GM18508 (cell line): ENCODE measurements at regions not wholly inside any gene's neighbourhood (a gene's known extent, or its start where the extent isn't known, plus 50 kb on each side); places are given as distances from the start of the nearest gene placed in this dataset.

Experiments used
- ATAC-seq: cut with Tn5 transposase; IDR thresholded peaks from one replicate; pipeline ENCODE4 v1.9.1; 2021; ENCODE audit warnings: moderate number of reproducible peaks; ENCODE audit not compliant: insufficient read depth, unreplicated experiment

DNA sequence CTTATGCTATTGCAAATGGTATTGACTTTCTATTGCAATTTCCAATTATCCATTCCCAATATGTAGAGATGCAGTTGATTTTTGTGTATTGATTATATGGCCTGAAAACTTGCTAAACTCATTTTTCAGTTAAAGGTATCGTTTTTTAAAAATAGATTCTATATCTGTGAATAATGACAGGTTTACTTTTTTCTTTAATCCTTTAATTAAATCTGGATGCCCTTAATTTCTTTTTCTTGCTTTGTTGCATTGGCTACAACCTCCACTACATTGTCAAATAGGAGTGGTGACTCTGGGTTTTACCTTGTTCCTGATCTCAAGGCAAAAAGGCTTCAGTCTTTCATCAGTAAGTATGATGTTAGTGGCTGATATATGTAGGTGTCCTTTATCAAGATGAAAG is 522.4 kb downstream of the MATN1 start:
- ATAC-seq, result no peak

DNA sequence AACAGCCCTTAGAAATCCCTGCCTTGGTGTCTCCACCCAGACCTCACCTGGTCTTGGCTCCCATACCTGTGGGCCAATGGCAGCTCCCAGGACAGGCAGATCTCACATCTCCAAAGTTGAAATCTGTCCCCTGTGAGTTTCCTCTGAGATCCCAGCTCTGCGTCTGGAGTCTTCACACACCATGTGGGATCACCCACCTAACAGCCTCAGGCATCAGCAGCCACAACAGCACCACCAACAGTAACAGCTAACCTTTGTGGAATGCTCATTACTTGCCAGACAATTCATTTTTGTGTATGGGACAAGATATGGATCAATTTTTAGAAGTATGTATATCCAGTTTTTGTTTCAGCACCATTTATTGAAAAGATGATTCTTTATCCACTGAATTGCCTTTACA is 523.2 kb downstream of the MATN1 start:
- no peak for ATAC-seq

DNA sequence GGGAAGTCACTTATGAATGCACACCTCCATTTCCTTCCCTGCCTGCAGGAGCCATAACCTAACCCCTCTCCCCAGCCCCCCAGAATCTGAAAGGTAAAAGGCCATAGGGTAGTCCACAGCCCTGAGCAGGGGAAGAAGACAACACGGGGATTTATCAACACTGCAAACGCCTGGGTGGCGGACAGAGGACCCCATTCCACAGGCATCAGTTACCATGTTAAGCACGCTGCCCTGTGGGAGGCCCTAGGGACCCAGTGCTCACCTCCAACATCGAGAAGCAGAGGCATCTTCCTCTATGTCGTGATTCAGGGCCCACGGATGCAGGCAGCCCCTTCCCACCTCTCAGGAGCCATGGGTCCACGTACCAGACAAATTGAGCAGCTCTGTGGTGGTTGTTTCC is 523.8 kb downstream of the MATN1 start:
- ATAC-seq, result no peak

DNA sequence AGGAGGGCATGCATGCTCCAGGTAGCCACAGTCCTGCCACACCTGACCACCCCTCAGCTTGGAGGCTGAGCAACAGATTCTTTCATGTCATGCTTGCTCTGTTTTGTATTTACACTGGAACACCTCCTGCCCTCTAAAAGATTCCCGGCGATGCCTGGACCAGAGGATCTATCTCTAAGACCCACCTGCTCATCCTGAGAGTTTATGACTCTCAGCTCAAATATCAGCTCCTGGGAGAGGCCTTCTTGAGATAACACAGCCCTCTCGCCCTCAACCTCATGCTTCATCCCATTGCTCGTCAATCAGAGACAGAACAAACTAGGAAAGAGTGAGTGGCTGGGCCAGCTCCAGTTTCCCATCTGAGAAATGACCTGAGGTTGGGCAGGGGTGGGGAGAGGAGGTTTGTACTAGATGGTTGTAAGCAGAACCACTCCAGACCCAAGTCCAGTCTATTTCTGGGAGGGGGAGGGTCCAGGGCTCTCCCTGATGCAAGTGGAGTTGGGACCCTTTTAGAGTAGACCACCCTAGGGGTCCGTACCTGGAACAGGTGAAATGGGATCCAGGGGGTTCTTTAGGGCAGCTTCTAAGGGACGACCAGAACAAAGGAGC is 524.5 kb downstream of the MATN1 start:
- ATAC-seq, result no peak

DNA sequence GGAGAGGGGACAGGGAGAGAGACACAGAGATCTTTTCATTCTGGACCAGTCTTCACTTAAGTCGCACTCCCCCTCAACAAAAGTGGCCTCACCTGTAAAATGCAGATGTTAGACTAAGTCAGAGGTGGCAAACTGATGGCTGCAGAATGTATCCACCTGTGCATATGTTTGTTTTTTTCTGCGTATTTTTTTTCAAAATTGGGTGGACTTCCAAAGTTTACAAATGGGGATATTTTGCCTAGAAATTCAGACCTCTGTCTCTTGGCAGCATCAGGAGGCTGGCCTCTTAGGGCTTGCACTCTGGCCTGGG is 525.0 kb downstream of the MATN1 start:
- no peak for ATAC-seq

DNA sequence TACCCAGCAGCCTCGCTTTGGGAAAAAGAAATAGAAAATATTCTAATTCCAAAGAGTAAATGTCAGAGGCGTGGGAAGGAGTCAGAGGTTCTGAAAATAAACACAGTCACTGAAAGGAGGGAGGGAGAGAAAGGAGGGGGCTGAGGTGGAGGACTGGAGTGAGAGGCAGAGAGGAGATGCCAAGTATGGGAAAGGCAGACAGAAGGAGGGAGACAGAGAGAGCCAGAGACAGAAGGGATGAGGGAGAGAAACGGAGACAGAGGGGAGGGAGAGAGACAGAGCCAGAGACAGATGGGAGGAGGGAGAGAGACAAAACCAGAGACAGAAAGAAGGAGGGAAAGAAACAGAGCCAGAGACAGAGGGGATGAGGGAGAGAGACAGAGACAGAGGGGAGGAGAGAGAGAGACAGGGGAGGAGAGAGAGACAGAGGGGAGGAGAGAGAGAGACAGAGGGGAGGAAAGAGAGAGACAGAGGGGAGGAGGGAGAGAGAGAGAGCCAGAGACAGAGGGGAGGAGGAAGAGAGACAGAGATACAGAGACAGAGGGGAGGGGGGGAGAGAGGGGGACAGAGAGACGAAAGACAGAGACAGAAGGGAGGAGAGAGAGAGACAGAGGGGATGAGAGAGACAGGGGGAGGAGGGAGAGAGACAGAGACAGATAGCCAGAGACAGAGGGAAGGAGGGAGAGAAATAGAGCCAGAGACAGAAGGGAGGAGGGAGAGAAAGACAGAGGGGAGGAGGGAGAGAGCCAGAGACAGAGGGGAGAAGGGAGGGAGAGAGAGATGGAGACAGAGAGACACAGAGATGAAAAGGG is 525.5 kb downstream of the MATN1 start:
- no peak for ATAC-seq

DNA sequence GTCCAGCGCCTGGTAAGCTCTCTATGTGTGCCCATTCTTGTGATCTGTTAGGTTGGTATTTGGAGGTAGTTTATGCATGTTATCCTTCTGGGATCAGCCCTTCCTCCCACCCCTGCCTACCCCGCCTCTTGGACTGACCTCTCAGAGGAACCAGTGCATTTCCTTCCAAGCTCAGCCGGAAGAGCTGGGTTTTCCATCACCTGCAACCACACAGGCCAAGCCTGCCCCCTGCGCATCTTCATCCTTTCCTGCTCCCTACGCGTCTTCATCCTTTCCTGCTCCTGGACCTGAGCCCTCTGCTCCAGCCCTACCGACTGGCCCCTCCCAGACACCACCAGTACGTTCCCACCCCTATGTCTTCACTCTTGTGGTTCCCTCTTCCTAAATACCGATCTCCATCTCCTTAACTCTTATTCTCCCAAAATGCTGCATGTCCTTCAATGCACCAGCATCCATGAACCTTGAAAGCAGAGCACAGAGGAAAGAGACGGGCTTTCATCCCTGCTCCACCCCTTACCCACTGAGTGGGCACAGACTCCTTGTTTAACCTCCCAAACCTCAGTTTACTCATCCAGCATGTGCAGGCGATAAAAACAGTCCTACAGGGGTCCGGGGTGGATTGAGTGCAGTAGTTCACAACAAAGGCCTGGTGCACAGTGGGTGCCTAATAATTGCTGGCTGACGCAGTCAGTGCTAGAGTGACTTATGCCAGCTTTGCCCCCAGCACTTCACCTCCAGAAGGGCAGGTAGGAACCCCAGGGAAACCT is 526.3 kb downstream of the MATN1 start:
- no peak for ATAC-seq

DNA sequence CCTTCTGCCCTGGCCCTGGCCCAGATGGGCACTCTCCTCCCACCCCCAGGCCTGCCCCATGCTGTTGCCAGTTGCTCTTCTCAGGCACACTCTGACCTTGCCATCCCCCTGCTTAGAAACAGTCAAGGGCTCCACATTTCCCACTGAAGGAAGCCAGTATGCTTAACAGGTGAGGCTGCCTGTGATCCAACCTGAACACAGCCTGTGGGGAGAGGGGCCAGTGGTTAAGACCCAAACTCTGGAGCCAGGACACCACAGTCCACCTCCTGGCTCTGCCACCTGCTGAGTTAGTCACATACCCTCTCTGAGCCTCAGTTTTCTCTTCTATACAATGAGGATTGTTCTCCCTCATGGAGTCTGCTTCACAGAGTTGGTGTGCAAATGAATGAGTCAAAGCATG is 526.9 kb downstream of the MATN1 start:
- ATAC-seq, result no peak

DNA sequence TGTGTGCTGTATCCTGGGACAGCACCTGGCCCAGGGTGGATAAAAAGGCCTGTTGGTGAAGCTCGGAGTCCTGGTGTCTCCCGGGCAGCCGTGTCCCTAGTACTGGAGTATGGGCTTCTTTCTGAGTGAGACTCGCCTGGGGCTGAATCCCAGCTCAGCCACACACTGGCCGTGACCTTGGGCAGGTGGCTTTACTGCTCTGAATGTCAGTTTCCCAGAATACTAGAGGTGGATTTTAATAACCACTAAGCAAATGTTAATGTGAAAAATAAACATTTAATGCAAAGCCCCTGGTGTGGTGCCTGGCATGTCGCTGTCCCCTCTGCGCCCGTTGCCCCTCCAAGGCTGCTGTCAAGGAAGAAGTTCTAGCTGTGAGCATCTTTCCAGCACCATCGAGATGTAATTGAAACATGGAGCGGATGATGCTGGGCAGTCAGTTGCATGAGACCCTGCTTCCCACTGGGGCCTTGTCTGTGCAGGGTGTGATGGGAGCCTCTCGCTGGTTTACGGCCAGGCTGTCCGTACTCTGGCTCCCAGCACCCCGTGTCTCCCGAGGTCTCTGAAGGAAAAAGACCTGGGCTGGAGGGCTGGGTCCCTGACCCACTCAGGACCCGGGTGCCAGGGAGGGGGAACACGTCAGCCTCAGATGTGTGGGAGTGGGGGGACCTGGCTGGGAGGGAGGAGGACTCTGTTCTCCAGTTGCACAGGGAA is 527.8 kb downstream of the MATN1 start:
- no peak for ATAC-seq

DNA sequence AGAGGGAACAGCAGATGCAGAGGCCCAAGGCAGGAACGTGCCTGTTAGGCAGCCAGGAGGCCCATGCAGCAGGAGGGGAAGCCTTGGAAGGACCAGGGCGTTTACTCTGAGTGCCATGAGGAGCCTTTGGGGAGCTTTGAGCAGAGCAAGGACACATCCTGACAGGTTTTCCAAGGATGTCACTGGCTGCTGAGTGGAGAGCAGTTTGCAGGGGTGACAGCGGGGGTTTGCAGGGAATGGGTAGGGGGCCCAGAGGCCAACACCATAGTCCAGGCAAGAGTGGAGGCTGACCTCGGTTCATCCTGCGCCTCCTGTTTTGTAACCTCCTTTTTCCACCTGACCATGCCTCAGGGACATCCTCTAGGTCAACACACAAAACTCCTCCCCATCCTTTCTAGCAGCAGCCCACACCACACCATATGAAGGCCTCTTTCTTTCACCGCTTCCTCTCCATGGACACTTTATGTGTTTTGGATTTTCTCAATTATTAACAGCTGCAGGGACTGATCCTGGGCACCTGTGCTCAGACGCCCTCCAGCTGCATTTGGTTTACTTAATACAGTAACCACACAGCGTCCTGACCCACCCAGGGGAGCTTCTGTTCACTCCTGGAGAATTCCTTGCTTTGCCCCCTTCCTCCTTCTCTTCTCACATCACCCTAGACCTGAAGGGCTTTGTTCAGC is 528.5 kb downstream of the MATN1 start:
- ATAC-seq, result no peak

DNA sequence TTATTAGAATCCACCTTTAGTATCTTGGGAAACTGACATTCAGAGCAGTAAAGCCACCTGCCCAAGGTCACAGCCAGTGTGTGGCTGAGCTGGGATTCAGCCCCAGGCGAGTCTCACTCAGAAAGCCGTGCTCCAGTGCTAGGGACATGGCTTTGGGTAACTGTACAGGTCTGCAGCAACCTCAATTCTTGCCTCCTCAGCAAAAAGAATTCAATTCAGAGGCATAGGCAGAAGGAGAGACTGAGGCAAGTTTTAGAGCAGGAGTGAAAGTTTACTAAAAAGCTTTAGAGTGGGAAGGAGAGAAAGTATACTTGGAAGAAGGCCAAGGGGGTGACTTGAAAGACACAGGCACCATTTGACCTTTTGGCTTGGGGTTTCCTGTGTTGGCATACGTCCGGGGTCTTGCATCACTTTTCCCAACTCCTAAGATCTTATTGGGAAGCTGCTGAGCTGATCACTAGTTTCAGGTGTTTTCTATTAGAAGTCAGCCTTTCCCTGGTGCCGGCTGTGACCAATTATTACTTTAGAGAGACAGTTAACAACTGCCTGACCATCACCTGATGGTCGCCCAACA is 529.3 kb downstream of the MATN1 start:
- ATAC-seq, result no peak

DNA sequence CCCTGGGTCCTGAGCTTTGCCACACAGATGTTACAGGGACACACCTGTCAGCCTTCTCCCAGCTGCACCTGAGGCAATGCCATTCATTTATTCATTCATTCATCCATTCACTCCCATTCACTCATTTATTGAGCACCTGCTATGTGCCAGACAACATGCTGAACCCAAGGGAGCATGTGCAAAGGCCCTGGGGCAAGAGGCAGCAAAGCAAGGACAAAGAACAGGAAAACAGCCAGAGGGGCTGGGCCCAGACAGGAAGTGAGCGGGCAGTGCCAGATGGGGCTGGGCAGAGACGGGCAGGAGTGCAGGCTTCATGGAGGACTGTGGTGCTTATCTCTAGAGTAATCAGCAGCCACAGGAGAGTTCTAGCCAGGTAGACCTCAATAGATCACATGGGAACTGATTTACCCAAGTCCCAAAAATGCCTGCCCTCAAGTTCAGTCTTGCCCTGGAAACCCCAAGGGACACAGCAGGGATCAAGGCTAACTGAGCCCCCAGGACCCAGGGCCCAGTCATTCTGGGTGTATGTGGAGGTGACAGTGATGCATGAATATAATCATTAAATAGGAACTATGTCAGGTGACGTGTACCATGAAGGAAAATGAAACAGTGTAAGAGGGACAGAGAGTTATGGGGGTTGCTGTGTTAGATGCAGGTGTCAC is 530.3 kb downstream of the MATN1 start:
- ATAC-seq, result no peak

DNA sequence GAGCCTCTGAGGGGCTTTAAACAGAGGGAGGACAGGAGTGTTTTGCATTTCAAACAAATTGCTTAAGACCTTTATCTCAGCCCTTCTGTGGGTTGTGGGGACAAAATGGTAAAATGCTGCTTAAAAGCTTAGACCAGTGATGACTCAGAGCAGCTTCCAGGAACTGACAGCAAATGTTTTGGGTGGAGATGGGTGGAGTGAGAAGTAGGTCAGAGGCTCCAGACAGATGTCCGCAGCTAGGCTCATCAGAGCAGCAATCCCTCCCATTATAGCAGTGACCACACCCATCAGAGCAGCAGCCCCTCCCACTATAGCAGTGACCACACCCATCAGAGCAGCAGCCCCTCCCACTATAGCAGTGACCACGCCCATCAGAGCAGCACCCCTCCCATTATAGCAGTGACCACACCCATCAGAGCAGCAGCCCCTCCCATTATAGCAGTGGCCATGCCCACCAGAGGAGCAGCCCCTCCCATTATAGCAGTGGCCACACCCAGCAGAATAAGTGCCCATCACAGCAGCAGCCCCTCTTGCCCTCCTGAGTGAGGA is 532.2 kb downstream of the MATN1 start:
- no peak for ATAC-seq

DNA sequence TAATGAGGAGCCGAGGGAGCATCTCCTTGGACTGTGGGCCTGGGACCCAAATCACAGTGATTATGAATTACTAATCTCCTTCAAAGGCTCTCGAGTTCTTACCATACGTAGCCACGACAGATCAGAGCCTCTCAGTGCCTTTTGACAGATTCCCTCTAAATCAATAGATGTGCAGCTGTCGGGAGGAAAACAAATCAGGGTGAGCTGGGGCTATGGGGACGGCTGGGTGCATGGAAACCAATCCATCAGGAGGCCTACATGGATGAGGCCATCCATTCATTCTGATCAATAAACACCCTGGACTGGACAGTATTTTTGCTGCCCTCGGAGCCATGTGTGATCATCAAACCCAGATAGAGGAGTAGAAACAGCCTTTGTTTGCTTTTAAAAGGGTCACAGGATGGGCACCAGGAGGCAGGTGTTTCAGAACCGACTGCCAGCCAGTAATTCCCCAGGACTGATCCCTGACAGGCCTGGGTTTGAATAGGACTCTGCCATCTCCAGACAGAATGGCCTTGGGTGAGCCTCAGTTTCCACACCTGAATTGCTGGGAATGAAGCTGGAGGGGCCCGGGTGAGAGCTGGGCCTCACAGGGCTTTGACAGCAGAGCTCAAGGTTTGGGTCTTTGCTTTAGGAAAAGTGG is 532.8 kb downstream of the MATN1 start:
- ATAC-seq, result no peak

DNA sequence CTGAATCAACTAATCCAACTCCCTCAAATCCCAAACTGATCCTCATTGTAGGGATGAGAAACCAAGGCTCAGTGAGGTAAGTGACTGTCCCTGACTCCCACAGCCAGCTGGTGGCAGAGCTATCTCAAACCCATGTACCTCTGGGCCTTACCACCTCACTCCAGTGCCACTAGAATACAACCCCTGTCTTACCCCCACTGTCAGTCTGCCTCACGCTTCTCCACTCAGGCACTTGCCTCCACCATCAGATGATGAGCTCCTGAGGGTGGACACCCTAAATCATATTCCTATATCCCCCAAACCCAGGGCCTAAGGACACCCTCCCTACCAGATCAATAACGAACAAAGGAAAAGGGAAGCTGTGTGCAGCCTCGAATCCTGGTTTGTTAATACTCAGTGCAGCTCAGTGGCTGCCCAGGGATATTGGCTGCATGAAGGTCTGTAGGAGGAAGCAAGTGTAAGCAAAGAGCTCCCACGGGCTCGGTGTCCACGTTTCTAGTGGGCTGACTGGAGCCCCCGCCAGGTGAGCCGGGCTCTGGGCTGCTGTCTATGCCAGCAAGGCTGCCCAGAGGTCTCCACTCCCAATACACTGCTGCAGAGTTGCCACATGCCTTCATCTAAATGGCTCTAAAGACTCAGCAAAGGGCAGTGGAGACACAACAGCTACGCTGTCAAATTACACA is 533.4 kb downstream of the MATN1 start:
- no peak for ATAC-seq

DNA sequence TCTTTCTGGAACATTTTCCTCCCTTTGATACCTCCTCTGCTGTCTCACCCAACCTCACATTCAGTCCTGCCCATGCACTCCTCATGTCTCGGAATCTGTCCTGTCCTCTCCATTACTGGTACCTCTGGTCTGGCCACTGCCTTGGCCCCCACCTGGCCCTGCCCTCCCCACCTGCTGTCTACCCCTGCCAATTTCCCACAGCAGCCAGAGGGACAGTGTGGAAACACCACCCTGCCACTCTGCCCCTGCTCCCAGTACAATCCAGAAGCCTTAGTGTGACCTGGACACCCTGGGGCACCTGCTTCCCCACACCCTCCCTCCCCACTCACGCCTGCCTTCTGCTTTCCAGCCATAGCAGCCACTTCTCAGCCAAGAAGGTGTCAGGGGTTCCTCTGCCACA is 534.4 kb downstream of the MATN1 start:
- no peak for ATAC-seq

DNA sequence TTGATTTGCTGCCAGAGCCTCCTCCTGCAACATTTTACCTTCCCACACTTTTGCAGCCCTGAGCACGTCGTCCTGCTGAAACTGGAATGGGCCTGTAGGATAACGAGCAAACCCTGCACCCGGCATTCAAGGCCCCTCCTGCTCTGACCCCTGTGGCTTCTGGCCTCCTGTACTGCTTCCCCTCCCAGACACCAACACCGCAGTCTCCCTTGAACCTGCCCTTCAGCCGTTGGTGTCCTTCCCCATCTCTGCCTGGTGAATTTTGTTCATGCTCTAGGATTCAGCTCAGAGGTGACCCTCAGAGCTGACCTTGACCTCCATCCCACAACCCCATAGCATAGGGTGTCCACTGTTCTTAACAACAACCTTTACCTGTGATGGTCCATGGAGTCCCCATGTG is 535.1 kb downstream of the MATN1 start:
- no peak for ATAC-seq

DNA sequence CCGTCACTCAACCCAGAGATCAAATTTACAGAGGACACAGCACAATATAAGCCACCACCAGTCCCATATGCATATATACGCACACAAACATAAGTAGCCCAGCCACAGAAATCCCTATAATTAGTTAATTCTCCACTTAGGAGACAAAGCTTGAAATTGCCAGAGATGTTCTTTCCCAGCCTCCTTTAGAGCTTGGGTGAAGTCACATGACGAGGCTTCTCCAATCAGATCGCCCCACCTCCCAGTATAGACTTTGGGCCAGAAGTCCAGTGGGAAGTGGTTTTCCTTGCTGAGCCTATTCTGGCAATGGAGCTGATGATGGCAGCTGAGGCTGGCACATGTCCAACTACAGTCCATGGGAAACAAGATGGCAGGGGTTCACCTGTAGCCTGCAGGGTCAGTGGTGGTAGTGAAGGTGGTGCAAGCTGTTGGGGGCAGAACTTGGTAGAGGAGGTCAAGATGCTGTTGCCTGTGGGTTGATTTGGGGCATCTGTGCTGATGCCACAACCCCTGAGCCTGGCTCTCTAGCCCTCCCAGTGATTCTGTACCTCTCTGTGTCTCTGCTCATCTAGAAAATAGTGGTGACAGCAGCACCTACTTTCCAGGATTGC is 535.9 kb downstream of the MATN1 start:
- no peak for ATAC-seq
